SK-N-SH treated with all-trans-retinoic acid at 6 μM for 48 hours (cell line): ENCODE measurements at regions not wholly inside any gene's neighbourhood (a gene's known extent, or its start where the extent isn't known, plus 50 kb on each side); places are given as distances from the start of the nearest gene placed in this dataset.

ENCODE experiments used
- ARNTL ChIP-seq: fragments of 450-650 bp; formaldehyde crosslinking; IDR thresholded peaks from 2 replicates; pipeline ENCODE4 v1.5.0; 2020; ENCODE audit warnings: low read depth, mild to moderate bottlenecking, moderate library complexity, borderline replicate concordance
- BACH2 ChIP-seq: fragments of 250-450 bp; sonication (Bioruptor Pico); IDR thresholded peaks from 2 replicates; pipeline ENCODE4 v1.9.0; 2021; ENCODE audit warnings: mild to moderate bottlenecking, borderline replicate concordance
- GLIS3 ChIP-seq: fragments of 250-450 bp; sonication (Bioruptor Pico); IDR thresholded peaks from 2 replicates; pipeline ENCODE4 v1.5.0; 2020; ENCODE audit warnings: mild to moderate bottlenecking, moderate library complexity
- PATZ1 ChIP-seq: fragments of 250-450 bp; sonication (Bioruptor Pico); IDR thresholded peaks from 2 replicates; pipeline ENCODE4 v1.8.0; 2020; ENCODE audit warnings: mild to moderate bottlenecking, moderate library complexity, borderline replicate concordance
- SNAI2 ChIP-seq: fragments of 250-450 bp; sonication (Bioruptor Pico); IDR thresholded peaks from 2 replicates; pipeline ENCODE4 v1.5.0; 2020; ENCODE audit warnings: mild to moderate bottlenecking, moderate library complexity

GRCh38 chr7:42471573-42472174, 234.7 kb upstream of the GLI3 start:
- TF ChIP-seq PATZ1 (CRISPR knock-in tag) (no peak), BACH2 (CRISPR knock-in tag) (no peak), GLIS3 (CRISPR knock-in tag) (no peak), ARNTL (CRISPR knock-in tag) (no peak), SNAI2 (CRISPR knock-in tag) (no peak)
